H1 (cell line): ENCODE measurements at regions not wholly inside any gene's neighbourhood (a gene's known extent, or its start where the extent isn't known, plus 50 kb on each side); places are given as distances from the start of the nearest gene placed in this dataset.

ENCODE experiments used
- ATF3 ChIP-seq: IDR thresholded peaks from 2 replicates; pipeline ENCODE4 v1.6.1; 2011; ENCODE audit warnings: low read depth, mild to moderate bottlenecking, low read length; ENCODE audit not compliant: insufficient read depth
- CTCF ChIP-seq, 3 experiments: IDR thresholded peaks; 1 replicate in 2 of 3; 2 replicates in 1 of 3; pipeline versions ENCODE4 v1.5.1 to v1.6.1; 2011; ENCODE audit warnings: low read length in 3 of 3, mild to moderate bottlenecking in 3 of 3, inconsistent platforms in 2 of 3, low read depth in 1 of 3, moderate library complexity in 1 of 3; ENCODE audit not compliant: insufficient read depth in 1 of 3; ENCODE audit errors: control extremely low read depth in 1 of 3
- EP300 ChIP-seq, 2 experiments: IDR thresholded peaks; 1 replicate in 1 of 2; 2 replicates in 1 of 2; pipeline ENCODE4 v1.6.1; 2011 to 2012; ENCODE audit warnings: low read depth in 2 of 2, low read length in 2 of 2, mild to moderate bottlenecking in 2 of 2, borderline replicate concordance in 1 of 2, inconsistent platforms in 1 of 2, moderate library complexity in 1 of 2
- TAF1 ChIP-seq: IDR thresholded peaks from 2 replicates; pipeline ENCODE4 v1.6.1; 2011; ENCODE audit warnings: mild to moderate bottlenecking, low read depth, low read length

- no peak for TF ChIP-seq TAF1
- TF ChIP-seq EP300 (IDR thresholded peaks at IDR 0.05; ENCODE audit: borderline replicate concordance in 1 of 2, low read depth in 2 of 2, low read length in 2 of 2): no peak
- no peak for TF ChIP-seq ATF3
- TF ChIP-seq CTCF (IDR thresholded peaks at IDR 0.05; ENCODE audit: control extremely low read depth in 1 of 3, insufficient read depth in 1 of 3, low read depth in 1 of 3, low read length in 3 of 3): no peak
Measured at GRCh38 chr2:160952464-160953254, 207.6 kb upstream of the TANK start.
